ENCODE measurements at regions not wholly inside any gene's neighbourhood (a gene's known extent, or its start where the extent isn't known, plus 50 kb on each side); places are given as distances from the start of the nearest gene placed in this dataset.

DNA sequence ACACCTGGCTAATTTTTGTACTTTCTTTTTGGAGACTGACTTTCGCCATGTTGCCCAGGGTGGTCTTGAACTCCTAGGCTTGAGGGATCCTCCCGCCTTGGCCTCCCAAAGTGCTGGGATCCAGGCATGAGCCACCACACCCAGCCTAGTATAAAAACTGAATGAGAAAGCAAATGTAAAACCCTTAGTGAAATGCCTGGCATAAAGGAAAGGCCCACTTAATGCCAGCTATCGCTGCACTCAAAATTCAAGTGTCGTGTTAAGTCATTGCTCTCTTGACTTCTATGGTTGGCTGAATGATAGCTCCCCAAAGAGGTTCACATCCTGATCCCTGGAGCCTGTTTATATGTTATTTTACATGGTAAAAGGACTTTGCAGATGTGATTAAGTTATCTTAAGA is 54.4 kb upstream of the PNRC1 start:
- TF ChIP-seq, protein P1, sequence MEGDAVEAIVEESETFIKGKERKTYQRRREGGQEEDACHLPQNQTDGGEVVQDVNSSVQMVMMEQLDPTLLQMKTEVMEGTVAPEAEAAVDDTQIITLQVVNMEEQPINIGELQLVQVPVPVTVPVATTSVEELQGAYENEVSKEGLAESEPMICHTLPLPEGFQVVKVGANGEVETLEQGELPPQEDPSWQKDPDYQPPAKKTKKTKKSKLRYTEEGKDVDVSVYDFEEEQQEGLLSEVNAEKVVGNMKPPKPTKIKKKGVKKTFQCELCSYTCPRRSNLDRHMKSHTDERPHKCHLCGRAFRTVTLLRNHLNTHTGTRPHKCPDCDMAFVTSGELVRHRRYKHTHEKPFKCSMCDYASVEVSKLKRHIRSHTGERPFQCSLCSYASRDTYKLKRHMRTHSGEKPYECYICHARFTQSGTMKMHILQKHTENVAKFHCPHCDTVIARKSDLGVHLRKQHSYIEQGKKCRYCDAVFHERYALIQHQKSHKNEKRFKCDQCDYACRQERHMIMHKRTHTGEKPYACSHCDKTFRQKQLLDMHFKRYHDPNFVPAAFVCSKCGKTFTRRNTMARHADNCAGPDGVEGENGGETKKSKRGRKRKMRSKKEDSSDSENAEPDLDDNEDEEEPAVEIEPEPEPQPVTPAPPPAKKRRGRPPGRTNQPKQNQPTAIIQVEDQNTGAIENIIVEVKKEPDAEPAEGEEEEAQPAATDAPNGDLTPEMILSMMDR (IDR thresholded peaks at IDR 0.05) = no peak
- TF ChIP-seq POLR2A (IDR thresholded peaks at IDR 0.05) = no peak
